GM19023 (cell line): ENCODE measurements at regions not wholly inside any gene's neighbourhood (a gene's known extent, or its start where the extent isn't known, plus 50 kb on each side); places are given as distances from the start of the nearest gene placed in this dataset.
"Not testable (repeated sequence)": the region's sequence is repeated elsewhere in the genome, so short reads cannot be mapped to it uniquely, and the experiment has no call there.

Experiments
- ATAC-seq: cut with Tn5 transposase; IDR thresholded peaks from one replicate; pipeline ENCODE4 v1.9.1; 2021; ENCODE audit warnings: mild to moderate bottlenecking, moderate library complexity; ENCODE audit not compliant: unreplicated experiment

GRCh38 chr13:90713441-90714133, 633.9 kb upstream of the MIR17HG start:
- no peak for ATAC-seq

- no peak for ATAC-seq
Observed at GRCh38 chr13:90715485-90715884, 632.0 kb upstream of the MIR17HG start.

GRCh38 chr13:90717451-90717936, 630.0 kb upstream of the MIR17HG start:
- no peak for ATAC-seq

GRCh38 chr13:90719461-90719860, 628.0 kb upstream of the MIR17HG start:
- ATAC-seq, result no peak

- ATAC-seq, result no peak
Observed at GRCh38 chr13:90721937-90722336, 625.5 kb upstream of the MIR17HG start.

GRCh38 chr13:90723381-90723780, 624.1 kb upstream of the MIR17HG start:
- ATAC-seq, result no peak

GRCh38 chr13:90726375-90726774, 621.1 kb upstream of the MIR17HG start:
- ATAC-seq, result no peak

GRCh38 chr13:90732049-90732448, 615.4 kb upstream of the MIR17HG start:
- ATAC-seq, result no peak

GRCh38 chr13:90734497-90734896, 613.0 kb upstream of the MIR17HG start:
- not testable (repeated sequence) for ATAC-seq

GRCh38 chr13:90738881-90739280, 608.6 kb upstream of the MIR17HG start:
- no peak for ATAC-seq

- ATAC-seq, result no peak
Observed at GRCh38 chr13:90740099-90740498, 607.4 kb upstream of the MIR17HG start.

- no peak for ATAC-seq
Observed at GRCh38 chr13:90742381-90742780, 605.1 kb upstream of the MIR17HG start.

- no peak for ATAC-seq
Observed at GRCh38 chr13:90746230-90746629, 601.3 kb upstream of the MIR17HG start.

GRCh38 chr13:90750021-90750420, 597.5 kb upstream of the MIR17HG start:
- no peak for ATAC-seq

- no peak for ATAC-seq
Observed at GRCh38 chr13:90751026-90751425, 596.5 kb upstream of the MIR17HG start.

GRCh38 chr13:90752070-90752469, 595.4 kb upstream of the MIR17HG start:
- ATAC-seq, result no peak

GRCh38 chr13:90757127-90757680, 590.3 kb upstream of the MIR17HG start:
- no peak for ATAC-seq

GRCh38 chr13:90760639-90761038, 586.8 kb upstream of the MIR17HG start:
- no peak for ATAC-seq

GRCh38 chr13:90763476-90764150, 583.9 kb upstream of the MIR17HG start:
- no peak for ATAC-seq

GRCh38 chr13:90766386-90766902, 581.0 kb upstream of the MIR17HG start:
- ATAC-seq, result no peak

- no peak for ATAC-seq
Observed at GRCh38 chr13:90768116-90768515, 579.4 kb upstream of the MIR17HG start.

- ATAC-seq, result no peak
Observed at GRCh38 chr13:90769387-90769786, 578.1 kb upstream of the MIR17HG start.
